ENCODE measurements at regions not wholly inside any gene's neighbourhood (a gene's known extent, or its start where the extent isn't known, plus 50 kb on each side); places are given as distances from the start of the nearest gene placed in this dataset.
A peak's percentile ranks its signal among the peaks of the same experiment; 100 is the strongest.

GRCh38 chr18:61194726-61195125 lies 138.5 kb upstream of the CDH20 start:
- no peak for DNase-seq

- DNase-seq = no peak
These were observed 136.5 kb upstream of the CDH20 start for GRCh38 chr18:61196750-61197149.

DNA sequence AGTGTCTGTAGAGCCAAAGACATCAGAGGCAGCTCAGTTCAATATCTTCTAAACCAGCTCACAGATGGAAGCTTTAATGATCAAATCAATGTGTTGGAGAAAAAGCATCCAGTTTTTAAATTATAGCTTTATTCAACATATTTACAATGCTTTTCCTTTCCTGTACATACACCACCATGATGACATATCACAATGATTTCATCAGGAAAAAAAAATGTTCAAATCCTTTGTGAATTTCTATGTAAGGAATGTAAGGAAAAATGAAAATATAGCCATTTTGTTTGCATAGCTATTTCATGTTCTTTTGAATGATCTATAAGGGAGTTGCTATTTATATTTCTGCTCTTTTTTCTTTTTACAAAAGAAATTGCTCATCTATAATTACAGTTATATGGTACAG lies 134.7 kb upstream of the CDH20 start:
- DNase-seq = no peak

DNA sequence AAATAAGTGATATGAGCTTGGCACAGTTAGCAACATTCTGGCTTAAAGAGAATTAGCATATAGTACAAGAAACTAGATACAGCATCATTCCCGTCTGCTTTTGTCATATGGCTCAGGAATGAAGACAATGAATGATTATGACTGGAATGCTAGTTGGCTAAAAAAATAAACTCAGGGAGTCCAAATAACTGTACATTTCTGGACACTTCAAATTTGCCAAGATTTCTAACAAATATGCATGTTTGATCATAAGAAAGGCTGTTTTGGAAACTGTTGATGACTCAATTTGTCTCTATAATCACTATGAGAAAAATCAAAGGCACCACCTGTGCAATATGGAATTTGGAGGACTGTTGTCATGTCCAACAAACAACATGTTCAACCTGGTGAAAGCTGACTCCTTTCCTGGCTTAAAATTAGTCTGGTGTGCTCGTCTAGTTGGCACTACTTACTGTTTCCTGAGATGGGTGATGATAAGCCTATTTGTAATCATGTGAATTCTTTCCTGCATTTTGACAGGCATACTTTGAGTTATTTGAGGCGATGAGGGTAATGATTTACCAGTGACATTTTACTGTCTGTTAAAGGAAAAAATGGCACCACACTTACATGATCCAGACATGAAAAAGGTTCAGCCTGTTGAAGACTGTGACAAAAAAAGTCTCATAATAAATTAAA lies 133.9 kb upstream of the CDH20 start:
- DNase-seq = no peak

DNA sequence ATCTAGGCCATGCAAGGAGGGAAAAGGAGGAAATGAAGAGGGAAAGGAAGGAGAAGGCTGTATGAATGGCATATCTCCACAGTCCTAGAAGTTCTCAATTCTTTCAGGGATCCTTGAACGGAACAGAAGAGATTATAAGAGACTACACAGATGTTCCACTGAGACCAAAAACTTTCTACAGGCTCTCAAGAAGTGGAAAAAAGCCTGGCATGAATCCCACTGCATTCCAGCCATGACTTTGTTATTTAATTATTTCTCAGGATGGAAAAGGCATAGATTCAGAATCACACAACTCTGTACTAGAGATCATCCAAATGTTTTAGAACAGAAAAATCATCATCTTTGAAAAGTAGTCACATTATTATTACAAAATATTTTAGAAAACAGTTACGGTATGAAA lies 131.7 kb upstream of the CDH20 start:
- DNase-seq = no peak

DNA sequence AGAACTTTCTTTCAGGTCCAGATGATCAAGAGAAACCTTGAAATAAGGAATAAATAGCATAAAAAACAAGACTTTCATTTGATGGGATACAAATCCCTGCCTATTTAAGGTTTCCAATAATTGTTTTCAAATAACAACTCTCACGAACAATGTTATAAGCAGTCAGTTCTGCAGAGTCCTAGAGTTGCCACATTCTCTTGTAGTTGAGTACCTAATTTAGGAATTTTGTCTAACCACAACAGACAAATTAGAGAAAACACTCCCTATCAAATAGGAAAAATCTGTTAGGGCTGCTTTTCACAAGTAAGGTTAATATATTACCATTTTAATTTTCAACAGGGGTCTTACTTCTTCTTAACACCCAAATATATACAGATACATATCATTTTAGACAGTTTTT lies 130.1 kb upstream of the CDH20 start:
- no peak for DNase-seq

DNA sequence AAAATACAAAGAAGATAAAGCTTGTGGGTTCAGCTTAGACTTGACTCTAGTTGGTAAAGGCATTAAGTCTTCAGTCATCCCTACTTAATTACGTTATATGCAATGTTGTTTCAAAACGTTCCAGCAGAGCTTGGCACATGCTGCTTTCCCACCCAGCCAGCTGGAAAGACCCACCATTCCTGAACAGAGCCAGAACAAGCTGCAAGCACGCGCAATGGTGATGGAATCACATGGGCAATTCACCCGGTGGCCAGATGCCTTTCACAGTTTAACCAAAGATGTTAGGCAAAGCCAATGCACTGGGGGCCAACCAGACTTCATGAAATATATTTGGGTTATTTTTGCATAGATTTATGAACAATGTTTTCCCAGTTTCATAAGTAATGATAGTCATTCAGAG lies 123.4 kb upstream of the CDH20 start:
- DNase-seq = no peak

GRCh38 chr18:61216051-61216450 lies 117.2 kb upstream of the CDH20 start:
- DNase-seq = no peak

DNA sequence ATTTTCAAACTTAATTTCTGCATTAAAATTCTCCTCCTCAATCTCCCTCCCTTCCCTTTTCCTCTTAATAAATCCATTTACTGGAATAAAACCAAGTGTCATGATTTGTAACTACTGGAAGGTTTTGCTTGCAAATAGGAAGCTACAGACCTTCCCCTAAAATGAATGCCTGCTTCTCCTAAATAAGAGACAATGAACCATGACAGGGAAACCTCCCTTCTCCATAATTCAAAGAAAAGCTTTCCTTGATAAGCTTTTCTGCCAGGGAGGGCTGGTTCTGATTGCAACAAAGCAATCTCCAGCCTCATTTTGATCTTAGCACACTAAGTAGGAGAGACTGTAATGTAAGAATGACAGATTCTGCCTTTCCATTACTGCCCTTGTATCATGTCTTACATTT lies 111.0 kb upstream of the CDH20 start:
- no peak for DNase-seq

DNA sequence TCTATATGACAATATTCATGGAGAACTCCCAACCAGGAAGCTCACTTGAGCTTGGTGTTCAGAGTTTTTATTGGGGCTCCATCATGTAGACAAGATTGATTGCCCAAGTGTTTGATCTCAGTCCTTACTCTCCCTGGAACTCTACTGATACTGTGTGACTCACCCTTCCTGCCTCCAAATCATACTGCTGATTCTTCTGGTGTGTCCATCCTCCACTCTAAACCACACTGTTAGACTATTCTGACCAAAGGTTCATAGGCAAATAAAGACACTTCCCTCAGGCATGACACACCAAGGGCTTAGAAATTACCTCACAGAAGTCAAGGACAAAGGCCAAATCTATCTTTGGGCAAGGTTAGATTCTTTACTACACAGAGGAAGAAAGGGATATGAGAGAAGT lies 107.9 kb upstream of the CDH20 start:
- no peak for DNase-seq

DNA sequence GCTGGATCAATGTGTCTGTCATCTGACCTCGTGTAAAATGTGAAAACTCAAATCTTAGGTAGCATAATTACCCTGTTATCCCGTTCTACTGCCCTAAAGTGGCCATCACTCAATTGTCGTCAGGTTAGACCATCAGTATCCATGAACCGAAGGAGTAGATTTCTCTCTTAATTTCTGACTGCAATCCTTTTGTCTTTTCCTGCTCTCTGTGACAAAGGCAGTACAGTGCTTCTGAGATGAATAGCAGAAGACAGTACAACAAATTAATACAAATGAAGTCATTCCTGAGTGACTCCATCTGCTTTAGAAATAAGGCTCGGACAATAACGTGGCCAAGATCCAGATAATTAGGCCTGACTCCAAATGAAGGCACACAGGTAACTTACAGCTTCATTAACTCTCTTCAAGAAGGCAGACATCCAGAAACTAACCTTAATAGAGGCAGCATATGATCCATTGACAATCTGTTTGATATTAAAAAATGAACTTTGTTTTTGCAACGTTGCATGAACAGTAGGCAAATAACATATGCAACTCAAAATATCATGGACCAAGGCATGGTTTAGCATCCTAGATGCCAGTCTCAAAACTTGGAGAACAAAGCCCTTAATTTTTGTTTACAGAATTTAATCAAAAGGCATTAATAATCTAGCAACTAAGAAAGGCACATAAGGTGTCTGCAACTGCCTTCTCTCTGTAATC lies 96.7 kb upstream of the CDH20 start:
- no peak for DNase-seq

GRCh38 chr18:61237529-61237928 lies 95.7 kb upstream of the CDH20 start:
- no peak for DNase-seq

GRCh38 chr18:61239051-61239450 lies 94.2 kb upstream of the CDH20 start:
- no peak for DNase-seq

DNA sequence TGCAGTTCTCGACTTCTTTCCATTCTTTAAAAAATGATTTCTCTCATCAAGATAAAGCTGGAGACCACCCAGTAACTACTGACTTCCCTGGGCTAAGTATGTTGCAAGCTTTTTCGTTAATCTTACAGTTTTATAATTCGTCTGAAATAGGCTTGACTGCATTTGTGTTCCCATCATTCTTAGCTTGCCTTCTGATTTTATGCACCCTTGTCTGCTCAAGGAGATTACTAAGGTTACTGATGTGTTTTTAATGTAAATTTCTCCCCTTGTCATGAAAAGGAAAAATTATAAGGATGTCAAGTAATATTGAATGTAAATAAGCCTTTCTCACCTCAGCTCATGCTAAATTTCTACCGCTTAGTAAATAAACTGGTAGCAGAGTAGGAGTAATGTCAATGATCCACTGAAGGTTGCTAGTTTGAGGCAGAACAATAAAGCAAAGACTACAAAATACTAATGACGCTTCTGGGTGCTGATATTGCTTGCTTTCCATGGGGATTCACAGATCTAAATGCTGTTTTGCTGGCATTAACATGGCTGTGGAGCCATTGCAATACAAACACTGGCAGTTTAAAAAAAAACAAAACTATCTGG lies 91.9 kb upstream of the CDH20 start:
- no peak for DNase-seq

DNA sequence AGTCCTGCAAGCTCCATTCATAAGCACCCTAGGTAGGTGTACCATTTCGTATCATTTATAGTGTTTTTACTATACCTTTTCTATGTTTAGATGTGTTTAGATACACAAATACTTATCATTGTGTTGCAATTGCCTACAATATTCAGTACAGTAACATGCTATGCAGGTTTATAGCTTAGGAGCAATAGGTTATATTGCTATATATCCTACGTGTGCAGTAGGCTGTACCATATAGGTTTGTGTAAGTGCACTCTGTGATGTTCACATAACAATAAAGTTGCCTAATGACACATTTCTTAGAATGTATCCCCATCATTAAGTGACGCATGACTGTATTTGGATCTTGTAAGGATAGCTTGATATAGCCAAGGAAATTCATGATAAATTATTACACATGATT lies 88.6 kb upstream of the CDH20 start:
- no peak for DNase-seq

DNA sequence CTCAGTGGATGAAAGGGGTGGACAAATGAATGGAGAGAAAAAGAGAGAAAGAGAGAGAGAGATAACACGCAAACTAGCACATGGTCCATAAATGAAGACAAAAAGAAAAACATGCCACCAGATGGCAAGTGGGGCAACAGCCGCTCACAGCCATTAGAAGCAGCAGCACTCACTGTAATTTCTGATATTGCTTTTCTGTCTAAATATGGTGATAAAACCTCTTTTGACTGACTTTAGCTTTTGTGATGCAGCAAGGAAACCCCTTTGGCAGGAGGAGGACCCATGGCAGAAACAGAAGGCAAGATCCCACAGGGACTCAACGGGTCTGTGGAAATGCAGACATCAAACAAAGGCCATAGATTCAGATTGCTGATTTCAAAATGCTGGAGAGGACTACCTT lies 88.0 kb upstream of the CDH20 start:
- DNase-seq = peak; percentile 37

DNA sequence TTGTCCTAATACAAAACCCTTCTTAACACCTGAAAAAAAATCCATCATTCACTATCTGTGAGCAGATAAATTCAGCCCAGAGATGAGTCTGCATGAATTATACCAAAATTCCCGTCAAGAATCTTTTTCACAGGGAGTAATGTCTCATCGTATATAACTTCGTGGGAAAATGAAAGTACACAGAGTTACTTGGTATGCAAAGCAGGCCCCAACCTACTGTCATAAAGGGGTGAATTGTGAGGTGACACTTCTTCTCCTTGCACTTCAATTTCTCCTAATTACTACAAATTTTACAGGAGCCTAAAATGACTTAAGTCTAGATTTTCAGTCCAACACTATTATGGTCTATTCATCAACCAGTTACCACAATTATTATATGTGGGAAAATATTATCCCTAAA lies 84.6 kb upstream of the CDH20 start:
- DNase-seq = no peak

GRCh38 chr18:61256291-61256690 lies 76.9 kb upstream of the CDH20 start:
- DNase-seq = no peak

DNA sequence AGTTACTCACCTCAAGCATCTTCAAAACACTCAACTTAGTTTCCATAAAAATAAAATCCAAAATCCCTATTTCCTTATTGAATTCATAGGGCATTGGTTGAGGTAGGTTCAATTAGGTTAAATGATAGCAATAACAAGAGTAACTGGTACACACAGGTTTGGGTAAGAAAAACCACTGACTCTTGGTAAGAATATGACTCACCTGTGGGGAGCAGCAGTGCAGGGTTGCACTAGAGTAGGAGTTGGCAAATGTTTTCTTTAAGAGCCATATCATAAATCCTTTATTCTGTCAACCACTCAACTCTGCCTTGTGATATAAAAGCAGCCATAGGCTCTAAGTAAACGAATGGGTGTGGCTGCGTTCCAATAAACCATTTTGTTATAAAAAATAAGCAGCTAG lies 71.4 kb upstream of the CDH20 start:
- no peak for DNase-seq

DNA sequence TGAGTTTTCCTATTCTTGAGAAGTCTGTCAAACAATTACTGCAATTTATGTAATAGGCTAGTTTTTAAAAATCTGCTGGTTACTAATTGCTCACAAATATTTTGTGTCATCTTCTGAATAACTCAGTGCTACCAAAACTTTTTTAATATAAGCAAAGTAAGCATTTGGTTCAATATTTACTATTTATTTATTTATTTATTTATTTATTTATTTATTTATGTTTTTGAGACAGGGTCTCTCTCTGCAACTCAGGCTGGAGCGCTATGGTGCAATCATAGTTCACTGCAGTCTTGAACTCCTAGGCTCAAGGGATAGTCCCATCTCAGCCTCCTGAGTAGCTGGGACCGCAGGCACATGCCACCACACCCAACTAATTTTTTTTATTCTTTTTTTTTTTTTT lies 60.4 kb upstream of the CDH20 start:
- DNase-seq = no peak

DNA sequence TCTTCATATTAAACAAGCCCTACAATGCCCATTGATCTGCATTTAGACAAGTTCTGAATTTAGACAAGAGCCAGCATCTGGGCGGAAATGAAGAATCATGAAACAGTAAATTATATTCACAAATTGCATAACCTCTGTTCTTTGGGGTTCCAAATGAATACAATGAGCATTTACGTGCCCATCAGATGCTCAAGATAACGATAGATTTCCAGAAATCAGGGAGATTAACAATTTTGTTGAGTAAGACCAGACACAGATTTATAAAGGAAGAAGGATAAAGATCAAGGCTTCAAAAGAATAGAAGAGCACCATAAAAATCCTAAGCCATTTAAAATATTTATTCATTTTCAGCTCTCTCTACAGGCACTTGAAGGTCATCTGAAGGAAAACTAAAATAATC lies 59.7 kb upstream of the CDH20 start:
- no peak for DNase-seq

GRCh38 chr18:61274416-61274960 lies 58.7 kb upstream of the CDH20 start:
- no peak for DNase-seq

- DNase-seq = no peak
These were observed 55.4 kb upstream of the CDH20 start for GRCh38 chr18:61277808-61278207.

- DNase-seq = no peak
These were observed 51.8 kb upstream of the CDH20 start for GRCh38 chr18:61281431-61281830.

Measured in NCI-H524 treated with DMSO at 0.1 percent for 48 hours (cell line).